ENCODE measurements at regions not wholly inside any gene's neighbourhood (a gene's known extent, or its start where the extent isn't known, plus 50 kb on each side); places are given as distances from the start of the nearest gene placed in this dataset.

- DNase-seq (ENCODE audit: low read depth, low spot score), result no peak
- TF ChIP-seq, protein P1, sequence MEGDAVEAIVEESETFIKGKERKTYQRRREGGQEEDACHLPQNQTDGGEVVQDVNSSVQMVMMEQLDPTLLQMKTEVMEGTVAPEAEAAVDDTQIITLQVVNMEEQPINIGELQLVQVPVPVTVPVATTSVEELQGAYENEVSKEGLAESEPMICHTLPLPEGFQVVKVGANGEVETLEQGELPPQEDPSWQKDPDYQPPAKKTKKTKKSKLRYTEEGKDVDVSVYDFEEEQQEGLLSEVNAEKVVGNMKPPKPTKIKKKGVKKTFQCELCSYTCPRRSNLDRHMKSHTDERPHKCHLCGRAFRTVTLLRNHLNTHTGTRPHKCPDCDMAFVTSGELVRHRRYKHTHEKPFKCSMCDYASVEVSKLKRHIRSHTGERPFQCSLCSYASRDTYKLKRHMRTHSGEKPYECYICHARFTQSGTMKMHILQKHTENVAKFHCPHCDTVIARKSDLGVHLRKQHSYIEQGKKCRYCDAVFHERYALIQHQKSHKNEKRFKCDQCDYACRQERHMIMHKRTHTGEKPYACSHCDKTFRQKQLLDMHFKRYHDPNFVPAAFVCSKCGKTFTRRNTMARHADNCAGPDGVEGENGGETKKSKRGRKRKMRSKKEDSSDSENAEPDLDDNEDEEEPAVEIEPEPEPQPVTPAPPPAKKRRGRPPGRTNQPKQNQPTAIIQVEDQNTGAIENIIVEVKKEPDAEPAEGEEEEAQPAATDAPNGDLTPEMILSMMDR (IDR thresholded peaks at IDR 0.05; ENCODE audit: low read depth, low read length), result no peak
- in situ Hi-C loops (cut with HindIII; ENCODE audit: low sequenced_read_pairs), result no loop called here
- H3K4me3 ChIP-seq (ENCODE audit: low read depth, low read length), result no peak overlapping the region
Measured at GRCh38 chr18:26709897-26710296, 155.6 kb downstream of the AQP4 start.

DNA sequence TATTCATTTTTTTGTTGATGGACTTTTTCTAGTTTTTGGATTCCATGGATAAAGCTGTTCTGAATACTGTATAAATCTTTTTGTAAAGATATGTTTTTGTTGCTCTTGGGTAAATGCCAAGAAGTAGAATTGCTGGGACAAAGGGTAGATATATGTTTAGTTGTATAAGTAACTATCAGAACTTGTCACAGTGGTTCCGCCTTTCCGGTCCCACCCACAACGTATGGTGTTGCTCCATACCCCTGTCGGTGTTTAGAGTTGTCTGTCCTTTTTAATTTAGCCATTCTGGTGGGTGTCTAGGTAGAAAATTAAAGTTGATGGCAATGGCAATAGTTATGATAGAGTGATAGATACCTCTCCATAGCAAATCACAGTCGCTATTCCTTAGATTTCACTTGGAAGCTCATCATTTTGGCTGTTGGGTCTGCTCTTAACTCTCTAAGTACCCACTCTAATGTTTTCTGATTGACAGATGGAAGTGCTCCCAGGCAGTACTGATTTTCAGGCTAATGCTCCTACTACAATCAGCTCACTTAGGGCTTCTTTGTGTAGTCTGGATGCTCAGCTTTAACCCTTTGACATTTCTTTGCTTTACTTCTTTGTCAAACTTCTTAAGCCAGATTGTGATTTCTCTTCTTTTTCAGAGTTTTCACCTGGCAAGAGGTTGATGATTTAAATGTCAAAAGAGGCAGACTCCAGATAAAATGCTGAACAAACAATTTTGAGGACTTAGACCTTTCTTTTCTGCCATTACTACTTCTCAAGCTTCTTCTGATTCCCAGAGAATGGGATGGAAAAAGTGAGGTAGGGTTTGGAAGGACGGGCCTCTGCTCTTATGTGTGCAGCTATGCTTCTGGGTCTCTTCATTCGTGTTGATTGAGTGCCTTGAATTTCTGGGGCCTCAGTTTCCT is 156.4 kb downstream of the AQP4 start:
- TF ChIP-seq, protein P1 (IDR thresholded peaks at IDR 0.05; ENCODE audit: low read depth, low read length), result no peak
- DNase-seq (ENCODE audit: low read depth, low spot score), result no peak
- no peak overlapping the region for H3K4me3 ChIP-seq (ENCODE audit: low read depth, low read length)
- in situ Hi-C loops (cut with HindIII; ENCODE audit: low sequenced_read_pairs), result no loop called here

DNA sequence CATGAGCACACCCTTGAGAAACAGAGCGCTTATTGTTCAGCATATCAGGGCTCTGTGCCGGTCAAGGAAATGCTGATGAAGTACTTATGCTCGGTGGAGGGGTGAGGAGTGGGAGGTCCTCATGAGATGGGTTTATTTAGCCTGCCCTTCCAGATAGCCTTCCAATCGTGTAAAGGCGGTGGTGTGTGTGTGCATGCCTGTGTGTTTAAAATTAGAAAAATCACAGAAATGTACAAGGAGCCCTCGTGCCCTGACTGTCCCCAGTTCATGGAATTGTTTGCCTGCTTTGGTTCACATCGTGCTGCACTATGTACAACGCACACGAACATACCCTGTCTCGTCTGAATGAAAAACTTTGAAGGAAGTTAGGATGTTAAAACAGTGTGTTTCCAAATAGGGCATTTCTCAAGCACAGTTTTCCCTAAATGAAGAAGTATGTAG is 158.6 kb downstream of the AQP4 start:
- in situ Hi-C loops (cut with HindIII; ENCODE audit: low sequenced_read_pairs), result no loop called here
- DNase-seq (ENCODE audit: low read depth, low spot score), result no peak
- TF ChIP-seq, protein P1 (IDR thresholded peaks at IDR 0.05; ENCODE audit: low read depth, low read length), result no peak
- H3K4me3 ChIP-seq (ENCODE audit: low read depth, low read length), result no peak overlapping the region

GRCh38 chr18:26705757-26706156 is 157.4 kb upstream of the KCTD1 start:
- TF ChIP-seq, protein P1 (IDR thresholded peaks at IDR 0.05; ENCODE audit: low read depth, low read length), result no peak
- no peak overlapping the region for H3K4me3 ChIP-seq (ENCODE audit: low read depth, low read length)
- in situ Hi-C loops (cut with HindIII; ENCODE audit: low sequenced_read_pairs), result no loop called here
- DNase-seq (ENCODE audit: low read depth, low spot score), result no peak

- TF ChIP-seq, protein P1 (IDR thresholded peaks at IDR 0.05; ENCODE audit: low read depth, low read length), result no peak
- DNase-seq (ENCODE audit: low read depth, low spot score), result no peak
- no peak overlapping the region for H3K4me3 ChIP-seq (ENCODE audit: low read depth, low read length)
- in situ Hi-C loops (cut with HindIII; ENCODE audit: low sequenced_read_pairs), result no loop called here
Measured at GRCh38 chr18:26703170-26703930, 155.0 kb upstream of the KCTD1 start.

DNA sequence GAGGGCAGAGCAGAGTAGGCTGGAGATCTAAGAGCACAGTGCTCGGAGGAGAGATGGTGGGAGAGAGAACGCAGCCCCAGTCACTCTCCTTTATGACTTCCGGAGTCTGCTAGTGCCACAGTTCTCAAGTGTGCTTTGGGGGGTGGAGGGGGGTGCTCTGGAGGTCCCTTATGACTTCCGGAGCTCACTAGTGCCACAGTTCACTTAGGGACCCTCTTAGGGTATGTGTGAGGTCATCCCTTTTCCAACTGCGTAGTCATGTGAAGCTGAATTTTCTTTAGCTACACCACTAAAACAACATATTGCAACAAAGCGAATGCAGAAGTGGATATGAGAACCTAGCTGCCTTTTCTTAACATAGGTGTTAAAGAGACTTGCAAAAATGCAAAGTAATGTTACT is 153.7 kb upstream of the KCTD1 start:
- in situ Hi-C loops (cut with HindIII; ENCODE audit: low sequenced_read_pairs), result no loop called here
- DNase-seq (ENCODE audit: low read depth, low spot score), result no peak
- TF ChIP-seq, protein P1 (IDR thresholded peaks at IDR 0.05; ENCODE audit: low read depth, low read length), result no peak
- no peak overlapping the region for H3K4me3 ChIP-seq (ENCODE audit: low read depth, low read length)
